Stimulated activated CD4-positive, alpha-beta T cell treated with anti-CD3 and anti-CD28 coated beads, Interleukin-4, amount 100 ng/mL, for 48 hours (primary cell): ENCODE measurements at regions not wholly inside any gene's neighbourhood (a gene's known extent, or its start where the extent isn't known, plus 50 kb on each side); places are given as distances from the start of the nearest gene placed in this dataset.
"Not testable (repeated sequence)": the region's sequence is repeated elsewhere in the genome, so short reads cannot be mapped to it uniquely, and the experiment has no call there.

Experiments
- DNase-seq, 2 donors: peaks; one replicate each; pipeline ENCODE4 v3.0.0-alpha.2; 2020; ENCODE audit warnings: low read depth in 2 of 2

DNA sequence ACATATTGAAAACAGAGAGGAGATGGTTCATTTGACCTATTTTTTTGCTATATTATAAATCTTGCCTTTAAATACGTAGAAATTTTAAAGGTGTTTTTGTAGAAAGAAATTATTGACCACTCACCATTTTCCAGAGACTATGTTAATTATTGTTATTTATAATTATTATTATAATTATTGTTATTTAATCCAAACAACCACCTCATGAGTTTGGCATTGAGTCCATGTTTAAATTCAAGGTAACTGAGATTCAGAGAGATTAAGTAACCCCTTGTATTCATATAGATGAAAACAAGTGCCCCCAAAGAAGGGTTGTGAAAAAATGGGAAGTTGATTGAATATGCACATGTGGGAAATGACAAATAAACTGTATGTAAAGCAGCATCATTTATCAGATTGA lies 692.5 kb upstream of the MIR17HG start:
- no peak for DNase-seq

DNA sequence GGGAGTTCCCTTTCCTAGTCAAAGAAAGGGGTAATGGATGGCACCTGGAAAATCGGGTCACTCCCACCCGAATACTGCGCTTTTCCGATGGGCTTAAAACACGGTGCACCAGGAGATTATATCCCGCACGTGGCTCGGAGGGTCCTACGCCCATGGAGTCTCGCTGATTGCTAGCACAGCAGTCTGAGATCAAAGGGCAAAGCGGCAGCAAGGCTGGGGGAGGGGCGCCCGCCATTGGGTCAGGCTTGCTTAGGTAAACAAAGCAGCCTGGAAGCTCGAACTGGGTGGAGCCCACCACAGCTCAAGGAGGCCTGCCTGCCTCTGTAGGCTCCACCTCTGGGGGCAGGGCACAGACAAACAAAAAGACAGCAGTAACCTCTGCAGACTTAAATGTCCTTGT lies 683.3 kb upstream of the MIR17HG start:
- not testable (repeated sequence) for DNase-seq

- no peak for DNase-seq
Measured at GRCh38 chr13:90673746-90674145, 673.7 kb upstream of the MIR17HG start.

DNA sequence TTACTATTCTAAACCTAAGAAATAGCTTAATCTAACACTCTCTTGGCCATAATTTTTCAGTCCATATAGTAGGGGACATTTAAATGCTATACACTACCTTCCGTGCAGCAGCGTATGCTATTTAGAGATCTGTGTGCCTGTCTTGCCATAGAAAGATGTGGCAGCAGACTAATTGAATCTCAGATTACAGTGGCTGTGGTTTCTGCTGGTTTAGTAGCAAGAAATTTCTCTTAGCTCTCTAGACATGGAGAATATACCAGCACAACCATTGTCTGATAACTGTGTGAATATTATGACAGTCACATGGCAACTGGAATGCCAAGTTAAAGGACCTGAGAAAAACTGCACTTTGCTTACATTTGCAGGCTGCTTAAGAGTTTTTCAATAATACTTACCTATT lies 672.4 kb upstream of the MIR17HG start:
- DNase-seq = no peak

GRCh38 chr13:90680826-90681225 lies 666.7 kb upstream of the MIR17HG start:
- no peak for DNase-seq

GRCh38 chr13:90683711-90684131 lies 663.8 kb upstream of the MIR17HG start:
- DNase-seq = no peak

DNA sequence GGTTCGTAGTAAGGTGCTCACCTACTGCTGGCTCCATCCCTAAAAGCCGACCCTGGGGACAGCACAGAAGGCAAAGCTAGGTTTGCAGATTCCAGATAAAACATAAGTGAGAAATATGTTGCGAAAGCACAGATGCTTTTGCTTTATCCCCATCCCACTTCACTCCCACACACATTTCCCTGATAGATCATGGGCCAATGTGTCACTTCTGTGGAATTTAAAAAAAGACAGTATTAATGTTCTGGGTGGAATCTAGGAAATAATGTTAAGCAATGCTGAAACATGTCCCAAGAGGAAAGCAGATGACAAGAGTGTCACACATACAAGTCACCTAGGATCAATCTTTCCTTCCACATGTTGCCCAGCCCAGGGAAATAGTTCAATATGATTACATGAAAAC lies 661.0 kb upstream of the MIR17HG start:
- DNase-seq = no peak

DNA sequence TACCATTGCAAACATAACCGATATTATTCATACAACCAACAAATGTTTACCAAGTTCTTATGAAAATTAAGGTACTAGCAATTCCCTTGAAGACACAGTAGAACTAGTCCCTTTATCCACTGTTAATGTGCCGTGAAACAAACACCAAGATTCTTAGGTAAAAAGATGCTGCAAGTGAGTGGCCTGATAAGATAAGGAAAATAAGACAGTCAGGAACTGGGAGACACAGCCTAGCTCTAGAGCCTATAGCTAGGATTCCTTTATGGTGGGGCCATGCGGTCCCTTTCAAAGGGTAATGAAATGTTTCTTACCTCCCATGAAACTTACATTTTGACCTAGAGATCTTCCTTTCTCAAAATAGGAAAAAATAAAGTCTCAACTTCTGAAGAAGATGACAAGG lies 658.4 kb upstream of the MIR17HG start:
- no peak for DNase-seq

DNA sequence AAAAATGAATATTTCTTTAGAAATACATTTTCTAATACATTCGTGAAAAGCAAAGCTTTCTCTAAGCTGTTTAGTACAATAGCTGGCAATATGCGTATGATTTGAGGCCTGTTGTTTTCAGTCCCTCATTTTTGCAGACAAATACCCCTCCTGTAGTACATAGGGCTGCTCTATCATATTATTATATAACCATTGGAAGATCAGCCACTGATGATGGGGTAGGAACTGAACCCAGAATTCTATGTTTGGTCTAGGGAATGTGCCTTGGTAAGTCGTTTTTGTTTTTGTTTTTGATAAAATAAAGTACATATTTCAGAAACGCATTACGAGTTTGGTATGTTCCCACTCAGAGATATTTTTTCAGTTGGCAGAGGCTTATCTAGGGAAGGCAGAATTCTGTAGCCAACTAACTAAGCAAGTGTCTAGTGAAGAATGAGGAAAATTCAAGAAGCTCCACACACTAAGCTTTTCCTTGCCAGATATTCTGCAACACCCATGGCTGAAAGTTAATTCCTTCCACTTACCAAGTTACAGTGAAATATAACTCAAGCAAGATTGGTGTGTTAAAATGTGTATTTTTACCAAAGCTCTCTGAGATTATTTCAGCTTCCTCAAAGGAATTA lies 656.9 kb upstream of the MIR17HG start:
- no peak for DNase-seq

DNA sequence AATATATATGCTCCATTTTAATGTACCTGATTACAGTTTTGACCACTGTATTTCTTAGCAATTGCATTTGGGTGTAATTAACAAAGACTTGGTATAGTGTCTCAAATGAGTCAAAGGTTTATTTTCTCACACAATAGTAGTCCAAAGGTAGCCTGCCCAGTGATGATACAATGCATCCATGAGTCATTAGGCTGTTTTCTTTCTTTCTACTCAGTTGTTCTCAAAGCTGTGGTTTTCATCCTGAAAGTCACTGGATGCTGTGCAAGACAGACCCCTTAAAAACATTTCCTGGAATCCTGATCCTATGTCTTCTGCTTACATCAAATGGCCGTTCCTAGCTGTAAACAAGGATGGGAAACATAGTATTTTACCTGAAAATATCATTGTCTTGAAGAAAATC lies 651.2 kb upstream of the MIR17HG start:
- no peak for DNase-seq

- DNase-seq = no peak
Measured at GRCh38 chr13:90696656-90697055, 650.8 kb upstream of the MIR17HG start.

DNA sequence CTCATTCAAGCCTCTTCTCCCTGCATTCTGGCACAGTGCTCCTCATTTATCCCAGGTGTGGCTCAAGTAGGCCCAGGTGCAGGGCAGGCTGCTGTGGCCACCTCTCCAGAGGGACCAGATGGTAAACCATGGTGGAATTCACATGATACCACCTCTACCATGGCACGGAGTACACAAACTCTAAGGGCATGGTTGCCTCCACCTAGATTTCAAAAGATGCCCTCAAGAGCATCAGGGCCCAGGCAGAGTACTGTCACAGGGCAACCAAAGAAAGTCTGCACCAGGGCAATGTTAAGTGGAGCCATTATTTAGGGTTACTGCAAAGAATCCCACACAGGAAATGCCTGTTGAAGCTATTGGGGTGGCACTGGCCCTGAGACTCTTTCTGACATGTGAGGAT lies 647.1 kb upstream of the MIR17HG start:
- DNase-seq = no peak

DNA sequence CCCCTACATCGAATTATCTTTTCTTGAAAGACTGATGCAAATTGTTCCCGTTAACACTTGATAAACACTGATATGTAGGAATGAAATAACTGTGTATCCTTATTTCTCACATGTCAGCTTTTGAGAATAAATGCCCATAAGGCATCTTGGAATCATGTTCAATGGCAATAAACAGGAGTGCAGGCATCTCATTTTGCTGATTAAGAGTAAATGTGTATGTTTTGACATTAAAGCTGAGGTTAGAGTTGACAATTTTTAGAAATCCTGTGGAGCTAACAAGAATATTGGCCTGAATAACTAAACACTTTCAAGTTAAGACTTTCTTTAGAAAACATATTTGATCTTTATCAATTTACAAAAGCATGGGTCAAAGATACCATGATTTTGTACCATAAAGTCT lies 646.2 kb upstream of the MIR17HG start:
- no peak for DNase-seq

GRCh38 chr13:90702050-90702449 lies 645.4 kb upstream of the MIR17HG start:
- DNase-seq = no peak

GRCh38 chr13:90706631-90707030 lies 640.9 kb upstream of the MIR17HG start:
- DNase-seq = no peak

GRCh38 chr13:90708128-90708527 lies 639.4 kb upstream of the MIR17HG start:
- DNase-seq = no peak

DNA sequence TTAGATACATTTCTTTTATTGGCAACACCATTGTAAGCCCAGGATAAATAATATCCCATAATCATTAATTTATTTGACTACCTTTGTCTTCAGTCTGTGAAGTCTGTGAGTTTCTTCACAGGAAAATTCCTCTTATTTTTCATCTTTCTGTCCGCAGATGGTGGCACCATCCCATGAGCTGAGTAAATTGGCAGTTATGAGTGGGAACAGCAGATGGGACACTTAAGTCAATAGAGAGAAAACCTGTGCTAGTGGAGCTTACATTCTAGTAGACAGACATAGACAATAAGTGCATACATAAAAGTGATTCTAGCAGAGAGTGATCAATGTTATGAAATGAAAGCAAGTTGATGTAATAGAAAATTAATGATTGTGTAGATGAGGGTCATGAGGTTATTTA lies 638.2 kb upstream of the MIR17HG start:
- no peak for DNase-seq

- no peak for DNase-seq
Measured at GRCh38 chr13:90710164-90710759, 637.2 kb upstream of the MIR17HG start.

DNA sequence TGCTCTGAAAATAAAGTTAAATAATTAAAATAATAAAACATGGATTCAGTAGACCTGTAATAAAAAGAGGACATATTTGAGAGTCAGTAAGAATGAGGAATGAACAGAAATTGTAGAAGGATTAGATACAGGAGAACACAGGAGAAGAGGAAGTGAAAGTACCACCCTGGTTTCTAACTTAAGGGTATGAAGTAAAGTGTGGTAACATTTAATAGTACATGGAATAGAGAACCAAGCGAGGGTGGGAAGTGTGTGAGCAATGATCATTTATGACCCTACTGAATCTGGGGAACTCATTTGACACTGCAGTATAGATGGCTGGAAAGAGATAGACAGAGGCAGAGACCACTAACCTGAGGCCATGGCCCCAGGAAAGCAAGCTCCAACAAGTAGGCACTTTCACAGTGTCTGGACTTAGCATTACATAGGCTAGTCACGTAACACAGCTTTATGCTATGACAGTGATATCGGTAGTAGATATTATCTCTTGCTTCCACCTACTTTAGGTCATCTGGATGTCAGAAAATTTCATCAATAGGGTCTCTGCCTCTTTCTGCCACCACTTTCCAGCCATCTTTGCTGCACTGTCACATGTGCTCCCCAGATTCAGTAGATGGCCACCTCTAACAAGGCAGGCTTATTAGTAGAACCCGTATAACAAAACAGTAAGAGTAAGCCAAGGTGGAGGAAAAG lies 633.9 kb upstream of the MIR17HG start:
- no peak for DNase-seq

DNA sequence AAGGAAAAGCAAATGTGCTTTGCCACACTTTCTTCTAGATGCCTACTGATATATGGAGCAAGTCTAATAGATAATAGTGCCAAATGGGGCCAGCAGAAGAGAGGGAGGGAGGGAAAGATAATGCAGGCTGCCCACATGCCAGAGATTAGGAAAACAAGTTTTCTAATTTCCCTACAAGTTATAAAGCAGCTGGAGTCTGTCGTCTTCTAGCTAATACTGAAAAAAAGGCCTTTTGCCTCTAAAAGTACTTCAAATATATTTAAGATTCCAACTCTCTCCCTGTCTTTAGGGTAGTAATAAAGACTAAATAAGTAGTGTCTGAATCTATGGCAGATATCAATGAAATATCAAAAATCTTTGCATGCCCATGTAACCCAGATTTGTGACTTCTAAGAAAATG lies 632.0 kb upstream of the MIR17HG start:
- DNase-seq = no peak

DNA sequence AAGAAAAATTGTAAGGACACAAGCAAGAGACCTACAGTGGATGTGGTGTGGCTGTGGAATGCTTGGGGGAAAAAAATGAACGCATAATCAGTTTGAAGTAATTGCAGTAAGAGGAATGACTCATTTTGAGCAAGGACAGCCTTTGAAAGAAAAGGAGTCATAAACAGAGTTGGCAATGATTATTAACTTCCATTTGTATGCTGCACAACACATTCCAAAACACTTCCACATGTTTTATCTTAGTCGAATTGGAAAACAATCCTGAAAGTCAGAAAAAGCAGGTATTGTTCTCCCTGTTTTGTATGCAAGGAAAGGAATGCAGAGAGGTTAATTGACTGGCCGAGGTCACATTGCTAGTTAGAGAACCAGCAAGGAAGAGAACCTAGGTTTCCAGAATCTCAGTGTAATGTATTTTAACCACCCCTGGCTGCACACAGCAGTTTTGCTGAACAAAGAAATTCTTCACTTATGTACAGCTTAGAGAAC lies 630.0 kb upstream of the MIR17HG start:
- no peak for DNase-seq

GRCh38 chr13:90719461-90719860 lies 628.0 kb upstream of the MIR17HG start:
- no peak for DNase-seq

GRCh38 chr13:90721937-90722336 lies 625.5 kb upstream of the MIR17HG start:
- no peak for DNase-seq
